Right atrium auricular region (tissue), 2 donors: ENCODE measurements at regions not wholly inside any gene's neighbourhood (a gene's known extent, or its start where the extent isn't known, plus 50 kb on each side); places are given as distances from the start of the nearest gene placed in this dataset.

Experiments
- DNase-seq: peaks from one replicate; pipeline ENCODE4 v3.0.0-alpha.2; 2019; ENCODE audit warnings: low spot score
- H3K27ac ChIP-seq, 2 donors: fragments of 200-600 bp; sonication (generic); 1 replicate in 1 of 2; 2 replicates in 1 of 2; pipeline ENCODE4 v1.5.1; 2016 to 2019
- H3K27me3 ChIP-seq, 2 donors: fragments of 200-600 bp; sonication (generic); one replicate each; pipeline versions ENCODE4 v1.5.1 to v1.6.0; 2017 to 2019
- H3K36me3 ChIP-seq: fragments of 200-600 bp; sonication (generic); one replicate; pipeline ENCODE4 v1.5.1; 2016
- H3K4me1 ChIP-seq, 2 donors: fragments of 200-600 bp; sonication (generic); one replicate each; pipeline versions ENCODE4 v1.5.1 to v1.6.0; 2017 to 2019
- H3K4me3 ChIP-seq, 2 donors: fragments of 200-600 bp; sonication (generic); 1 replicate in 1 of 2; 2 replicates in 1 of 2; pipeline ENCODE4 v1.5.1; 2017 to 2019; ENCODE audit warnings: mild to moderate bottlenecking in 1 of 2, moderate library complexity in 1 of 2
- H3K9me3 ChIP-seq, 2 donors: fragments of 200-600 bp; sonication (generic); one replicate each; pipeline ENCODE4 v1.5.1; 2019
- TF ChIP-seq, protein P1 (sequence below), 2 donors: fragments of 200-600 bp; sonication (generic); IDR thresholded peaks; one replicate each; pipeline ENCODE4 v1.5.1; 2019; ENCODE audit warnings: antibody characterized with exemption in 2 of 2

DNA sequence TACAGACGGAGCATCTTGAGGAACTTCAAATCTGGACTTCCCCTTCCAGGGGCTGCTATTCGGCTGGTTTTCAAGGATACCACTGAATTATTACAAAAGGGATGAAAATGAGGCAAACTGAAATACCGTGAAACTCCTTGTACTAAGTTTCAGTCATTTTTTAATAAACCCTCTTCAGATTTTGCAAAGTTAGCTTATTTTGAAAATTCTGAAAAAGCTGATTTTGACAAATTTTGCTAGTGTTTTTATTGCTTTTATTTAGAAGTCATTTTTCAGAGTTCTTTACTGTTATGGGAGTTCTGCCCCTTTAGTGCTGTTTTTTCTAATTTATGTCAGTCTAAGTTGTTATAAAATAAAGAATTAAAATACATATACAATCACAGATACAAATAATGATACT, 390.4 kb upstream of the VRK2 start:
- no peak overlapping the region for H3K27ac ChIP-seq
- H3K4me1 ChIP-seq, result no peaks in the 10 kb centered on the region
- TF ChIP-seq, protein P1, sequence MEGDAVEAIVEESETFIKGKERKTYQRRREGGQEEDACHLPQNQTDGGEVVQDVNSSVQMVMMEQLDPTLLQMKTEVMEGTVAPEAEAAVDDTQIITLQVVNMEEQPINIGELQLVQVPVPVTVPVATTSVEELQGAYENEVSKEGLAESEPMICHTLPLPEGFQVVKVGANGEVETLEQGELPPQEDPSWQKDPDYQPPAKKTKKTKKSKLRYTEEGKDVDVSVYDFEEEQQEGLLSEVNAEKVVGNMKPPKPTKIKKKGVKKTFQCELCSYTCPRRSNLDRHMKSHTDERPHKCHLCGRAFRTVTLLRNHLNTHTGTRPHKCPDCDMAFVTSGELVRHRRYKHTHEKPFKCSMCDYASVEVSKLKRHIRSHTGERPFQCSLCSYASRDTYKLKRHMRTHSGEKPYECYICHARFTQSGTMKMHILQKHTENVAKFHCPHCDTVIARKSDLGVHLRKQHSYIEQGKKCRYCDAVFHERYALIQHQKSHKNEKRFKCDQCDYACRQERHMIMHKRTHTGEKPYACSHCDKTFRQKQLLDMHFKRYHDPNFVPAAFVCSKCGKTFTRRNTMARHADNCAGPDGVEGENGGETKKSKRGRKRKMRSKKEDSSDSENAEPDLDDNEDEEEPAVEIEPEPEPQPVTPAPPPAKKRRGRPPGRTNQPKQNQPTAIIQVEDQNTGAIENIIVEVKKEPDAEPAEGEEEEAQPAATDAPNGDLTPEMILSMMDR (IDR thresholded peaks at IDR 0.05), result no peak
- H3K36me3 ChIP-seq, result no peaks in the 10 kb centered on the region
- DNase-seq, result no peak
- H3K27me3 ChIP-seq, result no peaks in the 10 kb centered on the region
- no peak overlapping the region for H3K4me3 ChIP-seq
- peaks cover 0 to 14% of the 10 kb centered on the region in 2 donors for H3K9me3 ChIP-seq

GRCh38 chr2:57669570-57669969, 377.0 kb upstream of the VRK2 start:
- H3K4me1 ChIP-seq, result no peaks in the 10 kb centered on the region
- TF ChIP-seq, protein P1 (IDR thresholded peaks at IDR 0.05), result no peak
- no peak overlapping the region for H3K27ac ChIP-seq
- no peak for DNase-seq
- H3K27me3 ChIP-seq, result no peaks in the 10 kb centered on the region
- no peak overlapping the region for H3K4me3 ChIP-seq
- no peaks in the 10 kb centered on the region for H3K36me3 ChIP-seq
- no peaks in the 10 kb centered on the region for H3K9me3 ChIP-seq

GRCh38 chr2:57674025-57674424, 372.6 kb upstream of the VRK2 start:
- no peak for DNase-seq
- Histone ChIP-seq H3K36me3 (no peaks in the 10 kb centered on the region), H3K9me3 (no peaks in the 10 kb centered on the region), H3K27ac (no peak overlapping the region), H3K4me1 (no peaks in the 10 kb centered on the region), H3K4me3 (no peak overlapping the region), H3K27me3 (no peaks in the 10 kb centered on the region)
- TF ChIP-seq, protein P1 (IDR thresholded peaks at IDR 0.05), result no peak

- H3K27ac ChIP-seq, result no peak overlapping the region
- H3K4me1 ChIP-seq, result no peaks in the 10 kb centered on the region
- H3K9me3 ChIP-seq, result no peaks in the 10 kb centered on the region
- TF ChIP-seq, protein P1 (IDR thresholded peaks at IDR 0.05), result no peak
- no peak overlapping the region for H3K4me3 ChIP-seq
- no peaks in the 10 kb centered on the region for H3K36me3 ChIP-seq
- H3K27me3 ChIP-seq, result no peaks in the 10 kb centered on the region
- no peak for DNase-seq
Measured at GRCh38 chr2:57674743-57675142, 371.9 kb upstream of the VRK2 start.

DNA sequence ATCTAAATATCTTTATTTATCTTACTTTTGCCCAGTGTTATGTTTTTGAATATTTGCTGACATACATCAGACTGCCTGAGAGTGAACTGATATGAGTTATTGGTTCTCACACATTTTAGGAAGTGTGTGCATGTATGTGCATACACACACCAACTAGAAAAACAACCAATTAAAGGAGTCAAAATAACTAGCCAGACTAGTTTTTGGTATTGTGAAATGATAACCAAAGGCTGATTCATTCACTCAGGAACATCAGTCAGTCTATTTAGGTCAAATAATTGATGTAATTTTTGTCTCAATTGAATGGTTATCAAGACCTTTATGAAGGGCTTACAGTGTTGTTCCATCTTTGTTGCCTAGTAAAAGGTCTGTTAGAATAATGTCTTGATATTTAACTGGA, 369.3 kb upstream of the VRK2 start:
- Histone ChIP-seq H3K4me3 (no peak overlapping the region), H3K36me3 (no peaks in the 10 kb centered on the region), H3K4me1 (no peaks in the 10 kb centered on the region), H3K27ac (no peak overlapping the region), H3K9me3 (no peaks in the 10 kb centered on the region), H3K27me3 (no peaks in the 10 kb centered on the region)
- TF ChIP-seq, protein P1 (IDR thresholded peaks at IDR 0.05), result no peak
- DNase-seq, result no peak

DNA sequence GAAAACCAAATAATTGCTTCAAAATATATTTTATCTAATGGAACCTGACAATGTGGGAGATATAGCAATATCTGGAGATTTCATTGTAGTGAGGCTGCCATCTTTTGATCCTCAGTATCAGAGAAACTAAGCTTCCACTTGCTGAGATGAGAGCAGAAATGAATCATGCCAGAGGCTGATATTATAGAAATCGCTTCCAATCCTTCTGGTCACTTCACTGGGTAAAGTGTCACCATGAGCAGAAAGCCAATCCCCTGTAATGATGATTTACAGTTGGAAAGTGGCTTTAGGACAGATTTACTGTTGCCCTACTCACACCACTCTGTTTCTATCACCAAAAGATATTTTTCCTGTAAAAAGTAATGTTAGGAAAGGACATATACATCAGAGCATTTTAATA, 365.0 kb upstream of the VRK2 start:
- Histone ChIP-seq H3K36me3 (no peaks in the 10 kb centered on the region), H3K4me1 (no peaks in the 10 kb centered on the region), H3K4me3 (no peak overlapping the region), H3K27ac (no peak overlapping the region), H3K9me3 (no peaks in the 10 kb centered on the region), H3K27me3 (no peaks in the 10 kb centered on the region)
- TF ChIP-seq, protein P1 (IDR thresholded peaks at IDR 0.05), result no peak
- DNase-seq, result no peak
